ENCODE measurements at regions not wholly inside any gene's neighbourhood (a gene's known extent, or its start where the extent isn't known, plus 50 kb on each side); places are given as distances from the start of the nearest gene placed in this dataset.

- H3K9me3 Mint-ChIP-seq = no peaks in the 10 kb centered on the region
- TF ChIP-seq EZH2phosphoT487 (IDR thresholded peaks at IDR 0.05) = no peak
- no peak for TF ChIP-seq EZH2 (IDR thresholded peaks at IDR 0.05)
- TF ChIP-seq CTCF (IDR thresholded peaks at IDR 0.05) = no peak
- peaks cover 23% of the 10 kb centered on the region for H3F3A ChIP-seq (ENCODE audit: low read depth)
- H3K36me3 ChIP-seq = no peaks in the 10 kb centered on the region
- no peak overlapping the region for H2AFZ ChIP-seq (replicated peaks)
- no peak overlapping the region for H3K4me2 ChIP-seq
- peaks cover 2% of the 10 kb centered on the region for H3K27me3 Mint-ChIP-seq (ENCODE audit: insufficient read depth, low read depth)
- no peaks in the 10 kb centered on the region for H3K9me3 ChIP-seq (ENCODE audit: low read depth)
- no peak overlapping the region for H3K4me3 ChIP-seq
- no peaks in the 10 kb centered on the region for H3K79me2 ChIP-seq (ENCODE audit: low read depth)
- no peaks in the 10 kb centered on the region for H4K20me1 ChIP-seq (ENCODE audit: low read depth)
- no peak overlapping the region for H3K4me3 Mint-ChIP-seq
- no peak for DNase-seq (ENCODE audit: low spot score)
- H3K36me3 Mint-ChIP-seq = no peaks in the 10 kb centered on the region
- H3K4me1 ChIP-seq = peaks cover 16% of the 10 kb centered on the region
- H3K4me1 Mint-ChIP-seq = peaks cover 15% of the 10 kb centered on the region
- no peak overlapping the region for H3K27ac Mint-ChIP-seq
- H3K27me3 ChIP-seq = no peaks in the 10 kb centered on the region
- no peak overlapping the region for H3K9ac ChIP-seq
- H3K27ac ChIP-seq = no peak overlapping the region
Observed at GRCh38 chr3:64422192-64422591, 196.9 kb upstream of the PRICKLE2 start.

- H3K36me3 Mint-ChIP-seq = no peaks in the 10 kb centered on the region
- TF ChIP-seq EZH2 (IDR thresholded peaks at IDR 0.05) (no peak), EZH2phosphoT487 (IDR thresholded peaks at IDR 0.05) (no peak), CTCF (IDR thresholded peaks at IDR 0.05) (no peak)
- H3K27me3 ChIP-seq = no peaks in the 10 kb centered on the region
- H4K20me1 ChIP-seq (ENCODE audit: low read depth) = no peaks in the 10 kb centered on the region
- H3K4me3 Mint-ChIP-seq = no peak overlapping the region
- H3K9me3 Mint-ChIP-seq = peaks cover 2% of the 10 kb centered on the region
- H3K27ac ChIP-seq = peak overlapping the region; percentile 10
- no peak overlapping the region for H3K4me3 ChIP-seq
- H3K27ac Mint-ChIP-seq = peak overlapping the region; percentile 62
- peak overlapping the region; percentile 58 for H3K4me2 ChIP-seq
- DNase-seq (ENCODE audit: low spot score) = peak; percentile 93
- no peaks in the 10 kb centered on the region for H3K9me3 ChIP-seq (ENCODE audit: low read depth)
- peaks cover 14% of the 10 kb centered on the region for H3K4me1 ChIP-seq
- peaks cover 26% of the 10 kb centered on the region for H3K4me1 Mint-ChIP-seq
- H2AFZ ChIP-seq (replicated peaks) = no peak overlapping the region
- peaks cover 26% of the 10 kb centered on the region for H3F3A ChIP-seq (ENCODE audit: low read depth)
- H3K9ac ChIP-seq = no peak overlapping the region
- H3K36me3 ChIP-seq = no peaks in the 10 kb centered on the region
- H3K79me2 ChIP-seq (ENCODE audit: low read depth) = no peaks in the 10 kb centered on the region
- H3K27me3 Mint-ChIP-seq (ENCODE audit: insufficient read depth, low read depth) = peaks cover 5% of the 10 kb centered on the region
Observed at GRCh38 chr3:64417816-64418215, 192.6 kb upstream of the PRICKLE2 start.

- no peak overlapping the region for H3K4me2 ChIP-seq
- H3K36me3 ChIP-seq = no peaks in the 10 kb centered on the region
- no peaks in the 10 kb centered on the region for H3K27me3 ChIP-seq
- H3K9ac ChIP-seq = no peak overlapping the region
- peaks cover 30% of the 10 kb centered on the region for H3K4me1 ChIP-seq
- H4K20me1 ChIP-seq (ENCODE audit: low read depth) = no peaks in the 10 kb centered on the region
- Mint-ChIP-seq H3K27me3 (ENCODE audit: insufficient read depth, low read depth) (peaks cover 5% of the 10 kb centered on the region), H3K4me1 (peaks cover 39% of the 10 kb centered on the region), H3K36me3 (no peaks in the 10 kb centered on the region), H3K4me3 (no peak overlapping the region), H3K27ac (no peak overlapping the region), H3K9me3 (peaks cover 2% of the 10 kb centered on the region)
- H3K79me2 ChIP-seq (ENCODE audit: low read depth) = no peaks in the 10 kb centered on the region
- DNase-seq (ENCODE audit: low spot score) = no peak
- H3K27ac ChIP-seq = no peak overlapping the region
- no peak overlapping the region for H3K4me3 ChIP-seq
- no peak for TF ChIP-seq CTCF (IDR thresholded peaks at IDR 0.05)
- TF ChIP-seq EZH2phosphoT487 (IDR thresholded peaks at IDR 0.05) = no peak
- no peak for TF ChIP-seq EZH2 (IDR thresholded peaks at IDR 0.05)
- peaks cover 21% of the 10 kb centered on the region for H3F3A ChIP-seq (ENCODE audit: low read depth)
- H2AFZ ChIP-seq (replicated peaks) = no peak overlapping the region
- H3K9me3 ChIP-seq (ENCODE audit: low read depth) = no peaks in the 10 kb centered on the region
Observed at GRCh38 chr3:64414043-64414442, 188.8 kb upstream of the PRICKLE2 start.
